SK-N-SH (cell line): ENCODE measurements at regions not wholly inside any gene's neighbourhood (a gene's known extent, or its start where the extent isn't known, plus 50 kb on each side); places are given as distances from the start of the nearest gene placed in this dataset.

ENCODE experiments used
- EP300 ChIP-seq, 2 experiments: IDR thresholded peaks; 2 replicates each; pipeline versions ENCODE4 v1.4.0 to v1.6.1; 2012; ENCODE audit warnings: borderline replicate concordance in 1 of 2, low read depth in 1 of 2, low read length in 1 of 2
- EZH2phosphoT487 ChIP-seq: fragments of 200-600 bp; sonication (generic); IDR thresholded peaks from 2 replicates; pipeline ENCODE4 v1.6.1; 2017; ENCODE audit warnings: low read depth, mixed run types, mild to moderate bottlenecking, antibody characterized with exemption, moderate library complexity, borderline replicate concordance
- NFIC ChIP-seq: IDR thresholded peaks from 2 replicates; pipeline ENCODE4 v1.4.0; 2012; ENCODE audit warnings: borderline replicate concordance
- POLR2AphosphoS5 ChIP-seq: IDR thresholded peaks from 2 replicates; pipeline ENCODE4 v1.6.1; 2012; ENCODE audit warnings: low read depth, low read length
- SIN3A ChIP-seq: IDR thresholded peaks from 2 replicates; pipeline ENCODE4 v1.6.1; 2012; ENCODE audit warnings: low read depth, mild to moderate bottlenecking, low read length, moderate library complexity, borderline replicate concordance
- TCF12 ChIP-seq: IDR thresholded peaks from 2 replicates; pipeline ENCODE4 v1.4.0; 2012
- TF ChIP-seq, protein P1 (sequence below): IDR thresholded peaks from 2 replicates; pipeline ENCODE4 v1.6.1; 2012; ENCODE audit warnings: mild to moderate bottlenecking, low read depth, low read length, moderate library complexity
- TF ChIP-seq, protein P2 (sequence below): fragments of 200-600 bp; sonication (generic); IDR thresholded peaks from 2 replicates; pipeline ENCODE4 v1.6.1; 2017; ENCODE audit warnings: antibody characterized with exemption, mild to moderate bottlenecking, moderate library complexity
- TF ChIP-seq, protein P3 (sequence below): IDR thresholded peaks from 2 replicates; pipeline ENCODE4 v1.4.0; 2012; ENCODE audit warnings: low read depth
- TF ChIP-seq, protein P4 (sequence below): IDR thresholded peaks from 2 replicates; pipeline ENCODE4; 2012

DNA sequence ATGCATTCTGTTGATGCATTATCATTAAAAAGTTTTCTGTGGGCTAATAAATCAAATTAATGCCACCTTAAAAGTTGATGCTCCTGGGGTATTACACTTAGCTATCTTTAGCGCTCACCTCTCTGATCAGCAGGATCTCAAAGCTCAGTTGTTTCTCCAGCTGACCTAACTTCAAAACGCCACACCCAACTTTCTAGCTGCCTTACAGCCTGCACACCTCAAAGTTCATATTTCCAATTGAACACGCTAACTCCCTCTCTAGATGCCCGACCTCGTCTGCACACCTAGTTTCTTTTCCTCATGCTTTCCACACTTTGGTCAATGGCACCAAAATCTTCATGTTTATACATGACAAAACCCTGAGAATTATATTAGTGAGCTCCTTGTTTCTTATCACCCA, 98.2 kb upstream of the AGTR1 start:
- TF ChIP-seq, protein P1, sequence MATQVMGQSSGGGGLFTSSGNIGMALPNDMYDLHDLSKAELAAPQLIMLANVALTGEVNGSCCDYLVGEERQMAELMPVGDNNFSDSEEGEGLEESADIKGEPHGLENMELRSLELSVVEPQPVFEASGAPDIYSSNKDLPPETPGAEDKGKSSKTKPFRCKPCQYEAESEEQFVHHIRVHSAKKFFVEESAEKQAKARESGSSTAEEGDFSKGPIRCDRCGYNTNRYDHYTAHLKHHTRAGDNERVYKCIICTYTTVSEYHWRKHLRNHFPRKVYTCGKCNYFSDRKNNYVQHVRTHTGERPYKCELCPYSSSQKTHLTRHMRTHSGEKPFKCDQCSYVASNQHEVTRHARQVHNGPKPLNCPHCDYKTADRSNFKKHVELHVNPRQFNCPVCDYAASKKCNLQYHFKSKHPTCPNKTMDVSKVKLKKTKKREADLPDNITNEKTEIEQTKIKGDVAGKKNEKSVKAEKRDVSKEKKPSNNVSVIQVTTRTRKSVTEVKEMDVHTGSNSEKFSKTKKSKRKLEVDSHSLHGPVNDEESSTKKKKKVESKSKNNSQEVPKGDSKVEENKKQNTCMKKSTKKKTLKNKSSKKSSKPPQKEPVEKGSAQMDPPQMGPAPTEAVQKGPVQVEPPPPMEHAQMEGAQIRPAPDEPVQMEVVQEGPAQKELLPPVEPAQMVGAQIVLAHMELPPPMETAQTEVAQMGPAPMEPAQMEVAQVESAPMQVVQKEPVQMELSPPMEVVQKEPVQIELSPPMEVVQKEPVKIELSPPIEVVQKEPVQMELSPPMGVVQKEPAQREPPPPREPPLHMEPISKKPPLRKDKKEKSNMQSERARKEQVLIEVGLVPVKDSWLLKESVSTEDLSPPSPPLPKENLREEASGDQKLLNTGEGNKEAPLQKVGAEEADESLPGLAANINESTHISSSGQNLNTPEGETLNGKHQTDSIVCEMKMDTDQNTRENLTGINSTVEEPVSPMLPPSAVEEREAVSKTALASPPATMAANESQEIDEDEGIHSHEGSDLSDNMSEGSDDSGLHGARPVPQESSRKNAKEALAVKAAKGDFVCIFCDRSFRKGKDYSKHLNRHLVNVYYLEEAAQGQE, result no peak
- TF ChIP-seq, protein P2, sequence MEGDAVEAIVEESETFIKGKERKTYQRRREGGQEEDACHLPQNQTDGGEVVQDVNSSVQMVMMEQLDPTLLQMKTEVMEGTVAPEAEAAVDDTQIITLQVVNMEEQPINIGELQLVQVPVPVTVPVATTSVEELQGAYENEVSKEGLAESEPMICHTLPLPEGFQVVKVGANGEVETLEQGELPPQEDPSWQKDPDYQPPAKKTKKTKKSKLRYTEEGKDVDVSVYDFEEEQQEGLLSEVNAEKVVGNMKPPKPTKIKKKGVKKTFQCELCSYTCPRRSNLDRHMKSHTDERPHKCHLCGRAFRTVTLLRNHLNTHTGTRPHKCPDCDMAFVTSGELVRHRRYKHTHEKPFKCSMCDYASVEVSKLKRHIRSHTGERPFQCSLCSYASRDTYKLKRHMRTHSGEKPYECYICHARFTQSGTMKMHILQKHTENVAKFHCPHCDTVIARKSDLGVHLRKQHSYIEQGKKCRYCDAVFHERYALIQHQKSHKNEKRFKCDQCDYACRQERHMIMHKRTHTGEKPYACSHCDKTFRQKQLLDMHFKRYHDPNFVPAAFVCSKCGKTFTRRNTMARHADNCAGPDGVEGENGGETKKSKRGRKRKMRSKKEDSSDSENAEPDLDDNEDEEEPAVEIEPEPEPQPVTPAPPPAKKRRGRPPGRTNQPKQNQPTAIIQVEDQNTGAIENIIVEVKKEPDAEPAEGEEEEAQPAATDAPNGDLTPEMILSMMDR, result no peak
- TF ChIP-seq NFIC (no peak), EP300 (IDR thresholded peaks at IDR 0.05; ENCODE audit: borderline replicate concordance in 1 of 2, low read depth in 1 of 2, low read length in 1 of 2) (no peak), POLR2AphosphoS5 (no peak), SIN3A (no peak), EZH2phosphoT487 (no peak), TCF12 (no peak)
- TF ChIP-seq, protein P3, sequence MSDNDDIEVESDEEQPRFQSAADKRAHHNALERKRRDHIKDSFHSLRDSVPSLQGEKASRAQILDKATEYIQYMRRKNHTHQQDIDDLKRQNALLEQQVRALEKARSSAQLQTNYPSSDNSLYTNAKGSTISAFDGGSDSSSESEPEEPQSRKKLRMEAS, result no peak
- TF ChIP-seq, protein P4, sequence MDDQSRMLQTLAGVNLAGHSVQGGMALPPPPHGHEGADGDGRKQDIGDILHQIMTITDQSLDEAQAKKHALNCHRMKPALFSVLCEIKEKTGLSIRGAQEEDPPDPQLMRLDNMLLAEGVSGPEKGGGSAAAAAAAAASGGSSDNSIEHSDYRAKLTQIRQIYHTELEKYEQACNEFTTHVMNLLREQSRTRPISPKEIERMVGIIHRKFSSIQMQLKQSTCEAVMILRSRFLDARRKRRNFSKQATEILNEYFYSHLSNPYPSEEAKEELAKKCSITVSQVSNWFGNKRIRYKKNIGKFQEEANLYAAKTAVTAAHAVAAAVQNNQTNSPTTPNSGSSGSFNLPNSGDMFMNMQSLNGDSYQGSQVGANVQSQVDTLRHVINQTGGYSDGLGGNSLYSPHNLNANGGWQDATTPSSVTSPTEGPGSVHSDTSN, result no peak
